HCT116 (cell line): ENCODE measurements at regions not wholly inside any gene's neighbourhood (a gene's known extent, or its start where the extent isn't known, plus 50 kb on each side); places are given as distances from the start of the nearest gene placed in this dataset.

Experiments used
- ATAC-seq: fragments of 200-7000 bp; cut with Tn5 transposase; 2 replicates; pipeline ENCODE4 v1.9.1; 2020; ENCODE audit warnings: mild to moderate bottlenecking, moderate library complexity
- BruUV-seq: library from RNA; stranded (reverse); fragments of 400-500 nt; replicated peaks from 2 replicates; lab custom pipeline; 2021; lab: Mats Ljungman, UMichigan
- CTCF ChIA-PET: fragments of 300-600 bp; sonication (Branson Sonifier 250); formaldehyde crosslinking; loops from one replicate; lab custom pipeline; 2021; ENCODE audit warnings: antibody characterized with exemption; lab: Charles Lee
- POLR2A ChIA-PET: fragments of 300-600, 350-600 bp; sonication (Branson Sonifier 250); formaldehyde crosslinking; loops from one replicate; lab custom pipeline; 2021; ENCODE audit warnings: antibody characterized with exemption; lab: Charles Lee
- RAD21 ChIA-PET, 2 experiments: fragments of 300-600 bp; sonication (Branson Sonifier 250); formaldehyde crosslinking; loops; one replicate each; lab custom pipeline; 2023; ENCODE audit warnings: low total read pairs in 2 of 2; ENCODE audit not compliant: uncharacterized antibody in 2 of 2, unreplicated experiment in 2 of 2, low non-redundant PET in 1 of 2; lab: Charles Lee
- DNase-seq: peaks from one replicate; pipeline ENCODE4 v3.0.0-alpha.2; 2010; ENCODE audit warnings: low read depth, low spot score
- H2AFZ ChIP-seq: fragments of 200-600 bp; shearing (Covaris generic), sonication (generic); 2 replicates; pipeline ENCODE4 v1.6.1; 2017; ENCODE audit warnings: low read depth, mixed run types, mixed read lengths, antibody characterized with exemption, low read length; ENCODE audit not compliant: poor library complexity, severe bottlenecking
- H3K27ac ChIP-seq: 2 replicates; pipeline ENCODE4 v1.5.1; 2012; ENCODE audit warnings: low read depth, low read length
- H3K27me3 ChIP-seq: fragments of 200-600 bp; sonication (generic); 2 replicates; pipeline ENCODE4 v1.6.1; 2016; ENCODE audit warnings: mixed run types, low read length, mixed read lengths; ENCODE audit not compliant: insufficient read depth
- H3K36me3 ChIP-seq, 2 experiments: fragments of 200-500 bp in 1 of 2; fragments of 200-600 bp in 1 of 2; sonication (Bioruptor generic) in 1 of 2; sonication (generic) in 1 of 2; 2 replicates each; pipeline versions ENCODE4 v1.5.1 to v1.6.1; 2014 to 2016; ENCODE audit warnings: low read length in 2 of 2, inconsistent platforms in 1 of 2, mixed read lengths in 1 of 2, mixed run types in 1 of 2; ENCODE audit not compliant: insufficient read depth in 2 of 2, control insufficient read depth in 1 of 2
- H3K4me1 ChIP-seq, 2 experiments: fragments of 200-600 bp in 1 of 2; sonication (generic) in 1 of 2; 2 replicates each; pipeline versions ENCODE4 v1.5.1 to v1.6.1; 2012 to 2017; ENCODE audit warnings: low read length in 2 of 2, inconsistent platforms in 1 of 2, mild to moderate bottlenecking in 1 of 2, mixed read lengths in 1 of 2, mixed run types in 1 of 2, moderate library complexity in 1 of 2; ENCODE audit not compliant: insufficient read depth in 2 of 2, control insufficient read depth in 1 of 2
- H3K4me2 ChIP-seq: fragments of 200-600 bp; sonication (generic); 2 replicates; pipeline ENCODE4 v1.6.1; 2017; ENCODE audit warnings: mixed run types, low read length, mixed read lengths
- H3K4me3 ChIP-seq, 2 experiments: fragments of 200-600 bp in 1 of 2; sonication (generic) in 1 of 2; replicated peaks in 1 of 2; 2 replicates each; pipeline ENCODE4 v1.5.1; 2011 to 2016; ENCODE audit warnings: low read length in 2 of 2, control low read depth in 1 of 2, low read depth in 1 of 2, mild to moderate bottlenecking in 1 of 2, mixed read lengths in 1 of 2, mixed run types in 1 of 2
- H3K79me2 ChIP-seq: fragments of 200-600 bp; sonication (generic); 2 replicates; pipeline ENCODE4 v1.6.1; 2017; ENCODE audit warnings: mild to moderate bottlenecking, mixed run types, low read length, moderate library complexity, mixed read lengths; ENCODE audit not compliant: insufficient read depth
- H3K9ac ChIP-seq: fragments of 200-600 bp; sonication (generic); 2 replicates; pipeline ENCODE4 v1.6.1; 2016; ENCODE audit warnings: low read length, mixed read lengths
- H3K9me2 ChIP-seq: fragments of 200-600 bp; sonication (generic), shearing (Covaris generic); 2 replicates; pipeline ENCODE4 v1.6.1; 2017; ENCODE audit warnings: mixed run types, mild to moderate bottlenecking, moderate library complexity; ENCODE audit not compliant: insufficient read depth
- H3K9me3 ChIP-seq, 2 experiments: fragments of 200-500 bp in 1 of 2; fragments of 200-600 bp in 1 of 2; sonication (Bioruptor generic) in 1 of 2; sonication (generic) in 1 of 2; 2 replicates each; pipeline ENCODE4 v1.6.1; 2014 to 2017; ENCODE audit warnings: low read length in 2 of 2, mixed read lengths in 2 of 2, inconsistent platforms in 1 of 2, low read depth in 1 of 2, mild to moderate bottlenecking in 1 of 2, mixed run types in 1 of 2, moderate library complexity in 1 of 2; ENCODE audit not compliant: control insufficient read depth in 1 of 2, insufficient read depth in 1 of 2
- H4K20me1 ChIP-seq: fragments of 200-600 bp; sonication (generic), shearing (Covaris generic); 2 replicates; pipeline ENCODE4 v1.6.1; 2017; ENCODE audit warnings: mixed run types, mild to moderate bottlenecking, moderate library complexity; ENCODE audit not compliant: insufficient read depth
- CBX3 ChIP-seq: IDR thresholded peaks from 2 replicates; pipeline ENCODE4 v1.6.1; 2012; ENCODE audit warnings: low read depth
- CEBPB ChIP-seq: IDR thresholded peaks from 2 replicates; pipeline ENCODE4 v1.6.1; 2012; ENCODE audit warnings: low read depth
- EGR1 ChIP-seq: IDR thresholded peaks from 2 replicates; pipeline ENCODE4 v1.6.1; 2012; ENCODE audit warnings: low read depth
- POLR2A ChIP-seq: IDR thresholded peaks from 2 replicates; pipeline ENCODE4 v1.7.0; 2011; ENCODE audit warnings: borderline replicate concordance; ENCODE audit not compliant: insufficient read depth, insufficient read length; ENCODE audit errors: extremely low read depth
- RAD21 ChIP-seq: IDR thresholded peaks from 2 replicates; pipeline ENCODE4 v1.6.1; 2012; ENCODE audit warnings: low read depth, mild to moderate bottlenecking
- TCF7L2 ChIP-seq: IDR thresholded peaks from 2 replicates; pipeline ENCODE4 v1.7.0; 2011; ENCODE audit warnings: borderline replicate concordance, inconsistent platforms; ENCODE audit not compliant: insufficient read depth, insufficient read length; ENCODE audit errors: extremely low read depth
- YY1 ChIP-seq: IDR thresholded peaks from 2 replicates; pipeline ENCODE4 v1.6.1; 2011; ENCODE audit warnings: low read length, low read depth, moderate library complexity, mild to moderate bottlenecking; ENCODE audit not compliant: insufficient replicate concordance; ENCODE audit errors: extremely low read depth
- ZNF274 ChIP-seq: fragments of 200-500 bp; sonication (Bioruptor generic); IDR thresholded peaks from 2 replicates; pipeline ENCODE4 v1.6.1; 2014; ENCODE audit warnings: mild to moderate bottlenecking, low read depth, low read length, inconsistent platforms
- intact Hi-C: fragments of 100-400 bp; cut with micrococcal nuclease; formaldehyde crosslinking; loops from 2 replicates; pipeline ENCODE4 v1.10.0; 2022
- TF ChIP-seq, protein P1 (sequence below): IDR thresholded peaks from 2 replicates; pipeline ENCODE4 v1.6.1; 2012
- TF ChIP-seq, protein P2 (sequence below): IDR thresholded peaks from 2 replicates; pipeline ENCODE4 v1.6.1; 2012

DNA sequence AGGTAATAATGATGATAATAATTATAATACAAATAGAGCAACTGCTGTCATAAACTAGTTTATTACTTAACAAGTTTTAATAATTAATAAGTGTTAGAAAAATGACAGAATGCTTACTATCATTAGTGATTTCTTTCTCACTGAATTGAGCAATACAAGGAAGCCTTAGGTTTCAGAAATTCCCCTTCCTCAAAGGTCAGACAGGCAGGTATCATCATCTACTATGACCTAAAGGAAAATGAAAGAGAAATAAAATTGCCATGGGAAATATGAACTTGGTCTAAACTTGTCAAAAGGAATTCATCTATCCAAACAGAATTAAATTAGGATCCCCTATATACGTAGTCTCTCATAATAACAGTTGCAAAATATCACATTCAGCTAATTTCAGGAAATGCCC is 56.3 kb upstream of the SLC7A11 start:
- no peaks in the 10 kb centered on the region for H3K9me3 ChIP-seq
- no peak overlapping the region for H3K9ac ChIP-seq
- no peak for DNase-seq
- RAD21 ChIA-PET: no interaction called here
- no peak overlapping the region for H3K4me2 ChIP-seq
- POLR2A ChIA-PET: no interaction called here
- no peak overlapping the region for H3K4me3 ChIP-seq
- no peaks in the 10 kb centered on the region for H3K9me2 ChIP-seq
- H3K36me3 ChIP-seq: no peaks in the 10 kb centered on the region
- no peaks in the 10 kb centered on the region for H3K27me3 ChIP-seq
- H3K27ac ChIP-seq: no peak overlapping the region
- H2AFZ ChIP-seq: no peak overlapping the region
- intact Hi-C loops: no loop called here
- H3K79me2 ChIP-seq: no peaks in the 10 kb centered on the region
- no peaks in the 10 kb centered on the region for H4K20me1 ChIP-seq
- CTCF ChIA-PET: no interaction called here
- TF ChIP-seq YY1 (no peak), CBX3 (no peak), TCF7L2 (no peak), CEBPB (no peak), EGR1 (no peak)
- TF ChIP-seq, protein P1, sequence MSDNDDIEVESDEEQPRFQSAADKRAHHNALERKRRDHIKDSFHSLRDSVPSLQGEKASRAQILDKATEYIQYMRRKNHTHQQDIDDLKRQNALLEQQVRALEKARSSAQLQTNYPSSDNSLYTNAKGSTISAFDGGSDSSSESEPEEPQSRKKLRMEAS: no peak
- TF ChIP-seq, protein P2, sequence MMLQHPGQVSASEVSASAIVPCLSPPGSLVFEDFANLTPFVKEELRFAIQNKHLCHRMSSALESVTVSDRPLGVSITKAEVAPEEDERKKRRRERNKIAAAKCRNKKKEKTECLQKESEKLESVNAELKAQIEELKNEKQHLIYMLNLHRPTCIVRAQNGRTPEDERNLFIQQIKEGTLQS: no peak
- TF ChIP-seq, all 23 proteins: peak for 0
- no TSS peak for BruUV-seq
- ATAC-seq: no peak
- no peaks in the 10 kb centered on the region for H3K4me1 ChIP-seq

DNA sequence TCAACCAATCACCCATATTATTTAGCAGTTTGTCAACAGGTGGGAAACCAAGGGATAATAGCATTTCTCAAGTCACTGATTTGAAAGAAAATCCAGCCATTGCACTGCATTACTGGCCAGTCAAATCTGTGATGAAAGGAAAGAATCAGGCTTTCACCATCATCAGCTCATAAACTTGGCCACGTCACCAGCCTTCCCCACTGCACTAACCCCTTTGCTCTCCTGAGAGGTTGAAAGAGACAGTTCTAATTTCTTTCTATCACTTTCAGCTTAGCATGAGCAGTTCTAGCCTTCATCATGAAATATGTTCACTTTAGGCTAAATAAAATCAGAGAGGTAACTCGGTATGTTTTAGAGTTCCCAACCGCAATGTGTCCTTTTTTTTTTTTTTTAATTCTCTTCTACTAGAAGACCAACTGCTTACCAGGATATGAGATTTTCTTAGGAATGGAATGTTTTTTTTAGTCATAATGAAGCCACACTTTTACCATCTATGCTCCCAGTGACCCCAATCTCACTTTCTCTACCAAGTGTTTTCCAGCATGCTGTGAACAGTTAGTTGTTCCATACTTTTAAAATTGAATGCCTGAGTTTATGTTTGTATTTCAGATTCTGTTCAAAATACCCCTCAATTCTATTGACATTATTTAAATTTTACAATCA is 55.7 kb upstream of the SLC7A11 start:
- ChIA-PET RAD21 (no interaction called here), CTCF (no interaction called here), POLR2A (no interaction called here)
- no peak overlapping the region for H3K27ac ChIP-seq
- TF ChIP-seq ZNF274: no peak
- TF ChIP-seq, protein P2: no peak
- TF ChIP-seq TCF7L2: no peak
- TF ChIP-seq RAD21: no peak
- no peak for TF ChIP-seq YY1
- no peak for TF ChIP-seq POLR2A
- TF ChIP-seq, protein P1: no peak
- ATAC-seq: no peak
- intact Hi-C loops: no loop called here
- H4K20me1 ChIP-seq: no peaks in the 10 kb centered on the region
- BruUV-seq: no TSS peak
- H3K27me3 ChIP-seq: no peaks in the 10 kb centered on the region
- no peak overlapping the region for H2AFZ ChIP-seq
- no peaks in the 10 kb centered on the region for H3K9me2 ChIP-seq
- no peaks in the 10 kb centered on the region for H3K36me3 ChIP-seq
- H3K9me3 ChIP-seq: no peaks in the 10 kb centered on the region
- H3K9ac ChIP-seq: no peak overlapping the region
- no peak overlapping the region for H3K4me3 ChIP-seq
- H3K79me2 ChIP-seq: no peaks in the 10 kb centered on the region
- no peak overlapping the region for H3K4me2 ChIP-seq
- no peak for DNase-seq
- H3K4me1 ChIP-seq: no peaks in the 10 kb centered on the region
